SK-N-SH treated with all-trans-retinoic acid at 6 μM for 48 hours (cell line): ENCODE measurements at regions not wholly inside any gene's neighbourhood (a gene's known extent, or its start where the extent isn't known, plus 50 kb on each side); places are given as distances from the start of the nearest gene placed in this dataset.

Experiments used
- ATAC-seq: fragments of 200-7000 bp; cut with Tn5 transposase; 3 replicates; pipeline ENCODE4 v1.9.1; 2020; ENCODE audit warnings: mild to moderate bottlenecking, moderate library complexity
- BACH2 ChIP-seq: fragments of 250-450 bp; sonication (Bioruptor Pico); IDR thresholded peaks from 2 replicates; pipeline ENCODE4 v1.9.0; 2021; ENCODE audit warnings: mild to moderate bottlenecking, borderline replicate concordance
- CSDC2 ChIP-seq: fragments of 250-450 bp; sonication (Bioruptor Pico); IDR thresholded peaks from 2 replicates; pipeline ENCODE4 v1.5.0; 2020; ENCODE audit warnings: mild to moderate bottlenecking, moderate library complexity
- CSRNP3 ChIP-seq: fragments of 250-450 bp; sonication (Bioruptor Pico); IDR thresholded peaks from 2 replicates; pipeline ENCODE4 v1.5.1; 2021; ENCODE audit warnings: mild to moderate bottlenecking, moderate library complexity
- ESRRG ChIP-seq: fragments of 250-450 bp; sonication (Bioruptor Pico); IDR thresholded peaks from 2 replicates; pipeline ENCODE4 v1.6.1; 2021; ENCODE audit warnings: mild to moderate bottlenecking
- GLIS3 ChIP-seq: fragments of 250-450 bp; sonication (Bioruptor Pico); IDR thresholded peaks from 2 replicates; pipeline ENCODE4 v1.5.0; 2020; ENCODE audit warnings: mild to moderate bottlenecking, moderate library complexity
- ISL1 ChIP-seq: fragments of 250-450 bp; sonication (Bioruptor Pico); IDR thresholded peaks from 2 replicates; pipeline ENCODE4 v2.1.2; 2022; ENCODE audit warnings: mild to moderate bottlenecking, moderate library complexity
- OSR1 ChIP-seq: fragments of 250-450 bp; sonication (Bioruptor Pico); IDR thresholded peaks from 2 replicates; pipeline ENCODE4 v1.8.0; 2022; ENCODE audit warnings: moderate library complexity, mild to moderate bottlenecking, inconsistent platforms
- PATZ1 ChIP-seq: fragments of 250-450 bp; sonication (Bioruptor Pico); IDR thresholded peaks from 2 replicates; pipeline ENCODE4 v1.8.0; 2020; ENCODE audit warnings: mild to moderate bottlenecking, moderate library complexity, borderline replicate concordance
- POU6F1 ChIP-seq: fragments of 250-450 bp; sonication (Bioruptor Pico); IDR thresholded peaks from 2 replicates; pipeline ENCODE4 v1.8.0; 2021; ENCODE audit warnings: low read depth, mild to moderate bottlenecking, moderate library complexity, borderline replicate concordance
- PPARA ChIP-seq: fragments of 250-450 bp; sonication (Bioruptor Pico); IDR thresholded peaks from 2 replicates; pipeline ENCODE4 v1.5.0; 2020; ENCODE audit warnings: mild to moderate bottlenecking, borderline replicate concordance
- TOX ChIP-seq: fragments of 250-450 bp; sonication (Bioruptor Pico); IDR thresholded peaks from 2 replicates; pipeline ENCODE4 v1.8.0; 2021; ENCODE audit warnings: mild to moderate bottlenecking, moderate library complexity, borderline replicate concordance
- TSHZ2 ChIP-seq: fragments of 250-450 bp; sonication (Bioruptor Pico); IDR thresholded peaks from 2 replicates; pipeline ENCODE4 v1.5.0; 2020; ENCODE audit warnings: mild to moderate bottlenecking, moderate library complexity
- ZC3H10 ChIP-seq: fragments of 250-450 bp; sonication (Bioruptor Pico); IDR thresholded peaks from 2 replicates; pipeline ENCODE4 v1.5.1; 2021; ENCODE audit warnings: mild to moderate bottlenecking, moderate library complexity
- ZFP3 ChIP-seq: fragments of 250-450 bp; sonication (Bioruptor Pico); IDR thresholded peaks from 2 replicates; pipeline ENCODE4 v1.5.0; 2020; ENCODE audit warnings: mild to moderate bottlenecking, moderate library complexity
- ZFP30 ChIP-seq: fragments of 450-650 bp; formaldehyde crosslinking; IDR thresholded peaks from 2 replicates; pipeline ENCODE4 v1.5.0; 2022; ENCODE audit warnings: mild to moderate bottlenecking, moderate library complexity
- ZNF565 ChIP-seq: fragments of 450-650 bp; formaldehyde crosslinking; conservative IDR thresholded peaks from 2 replicates; pipeline ENCODE4 v1.5.0; 2020; ENCODE audit warnings: low read depth, mild to moderate bottlenecking, moderate library complexity
- ZNF70 ChIP-seq: fragments of 450-650 bp; formaldehyde crosslinking; IDR thresholded peaks from 2 replicates; pipeline ENCODE4 v1.5.0; 2020; ENCODE audit warnings: mild to moderate bottlenecking, moderate library complexity
- ZNF8 ChIP-seq: fragments of 450-650 bp; formaldehyde crosslinking; IDR thresholded peaks from 2 replicates; pipeline ENCODE4 v1.5.0; 2020; ENCODE audit warnings: mild to moderate bottlenecking, moderate library complexity

GRCh38 chr20:16951876-16952275 is 203.7 kb downstream of the OTOR start:
- ATAC-seq, result no peak
- TF ChIP-seq CSRNP3 (CRISPR knock-in tag) (no peak), CSDC2 (CRISPR knock-in tag) (no peak), ZC3H10 (no peak), GLIS3 (CRISPR knock-in tag) (no peak), TSHZ2 (CRISPR knock-in tag) (no peak)

- TF ChIP-seq ZFP3 (no peak), BACH2 (CRISPR knock-in tag) (no peak), TOX (no peak), PATZ1 (no peak), POU6F1 (no peak), ISL1 (CRISPR knock-in tag) (no peak), ZNF8 (CRISPR knock-in tag) (no peak), ESRRG (CRISPR knock-in tag) (no peak), OSR1 (no peak), ZC3H10 (no peak)
- no peak for ATAC-seq
Observed at GRCh38 chr20:16952965-16953364, 204.8 kb downstream of the OTOR start.

GRCh38 chr20:16953858-16954257 is 205.7 kb downstream of the OTOR start:
- TF ChIP-seq OSR1, result no peak
- TF ChIP-seq GLIS3 (CRISPR knock-in tag), result no peak
- TF ChIP-seq PPARA (CRISPR knock-in tag), result no peak
- no peak for TF ChIP-seq TSHZ2 (CRISPR knock-in tag)
- TF ChIP-seq ZFP3, result no peak
- no peak for TF ChIP-seq BACH2 (CRISPR knock-in tag)
- TF ChIP-seq ISL1 (CRISPR knock-in tag), result no peak
- TF ChIP-seq ESRRG (CRISPR knock-in tag), result no peak
- TF ChIP-seq ZNF70, result no peak
- TF ChIP-seq ZC3H10, result no peak
- no peak for TF ChIP-seq ZFP30
- TF ChIP-seq PATZ1, result no peak
- no peak for TF ChIP-seq ZNF565 (CRISPR knock-in tag)
- no peak for ATAC-seq
